LNCaP clone FGC (cell line): ENCODE measurements at regions not wholly inside any gene's neighbourhood (a gene's known extent, or its start where the extent isn't known, plus 50 kb on each side); places are given as distances from the start of the nearest gene placed in this dataset.

Experiments
- DNase-seq: peaks from one replicate; pipeline ENCODE4 v3.0.0-alpha.2; 2011; ENCODE audit warnings: low read depth
- H3K4me3 ChIP-seq: 2 replicates; pipeline ENCODE4 v1.5.1; 2011; ENCODE audit warnings: mild to moderate bottlenecking, low read depth, low read length, control low read depth
- TF ChIP-seq, protein P1 (sequence below): IDR thresholded peaks from 2 replicates; pipeline ENCODE4 v1.5.1; 2012; ENCODE audit warnings: mild to moderate bottlenecking; ENCODE audit not compliant: control insufficient read depth, insufficient read depth; ENCODE audit errors: extremely low read depth

DNA sequence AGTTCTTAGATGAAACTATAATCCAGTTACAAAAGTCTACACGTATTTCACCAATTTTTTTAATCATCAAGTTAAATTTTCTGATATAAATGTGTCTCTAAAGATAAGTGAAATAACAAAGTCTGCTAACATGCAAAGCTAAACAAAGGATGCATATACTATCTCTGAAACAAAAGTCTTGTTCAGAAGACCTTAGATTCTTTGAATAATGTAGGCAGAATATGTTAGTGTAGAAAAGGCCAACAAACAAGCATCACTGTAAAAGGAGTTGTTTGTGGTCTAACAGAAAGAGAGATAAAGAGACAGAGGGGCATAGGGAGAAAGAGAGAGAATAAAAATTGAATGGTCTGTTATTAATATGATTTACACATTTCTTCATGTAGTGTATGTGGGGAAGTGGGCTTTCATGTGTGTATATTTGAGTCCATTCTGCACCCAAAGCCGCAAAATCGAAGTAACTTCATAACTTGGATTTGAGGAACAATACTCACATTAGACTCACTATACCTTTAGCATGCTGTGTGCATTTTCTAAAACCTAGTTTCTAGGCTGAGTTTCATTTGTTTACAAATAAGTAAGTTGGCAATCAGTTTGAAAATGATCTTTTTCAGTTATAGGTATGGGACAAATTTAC, 734.8 kb upstream of the REG3G start:
- TF ChIP-seq, protein P1, sequence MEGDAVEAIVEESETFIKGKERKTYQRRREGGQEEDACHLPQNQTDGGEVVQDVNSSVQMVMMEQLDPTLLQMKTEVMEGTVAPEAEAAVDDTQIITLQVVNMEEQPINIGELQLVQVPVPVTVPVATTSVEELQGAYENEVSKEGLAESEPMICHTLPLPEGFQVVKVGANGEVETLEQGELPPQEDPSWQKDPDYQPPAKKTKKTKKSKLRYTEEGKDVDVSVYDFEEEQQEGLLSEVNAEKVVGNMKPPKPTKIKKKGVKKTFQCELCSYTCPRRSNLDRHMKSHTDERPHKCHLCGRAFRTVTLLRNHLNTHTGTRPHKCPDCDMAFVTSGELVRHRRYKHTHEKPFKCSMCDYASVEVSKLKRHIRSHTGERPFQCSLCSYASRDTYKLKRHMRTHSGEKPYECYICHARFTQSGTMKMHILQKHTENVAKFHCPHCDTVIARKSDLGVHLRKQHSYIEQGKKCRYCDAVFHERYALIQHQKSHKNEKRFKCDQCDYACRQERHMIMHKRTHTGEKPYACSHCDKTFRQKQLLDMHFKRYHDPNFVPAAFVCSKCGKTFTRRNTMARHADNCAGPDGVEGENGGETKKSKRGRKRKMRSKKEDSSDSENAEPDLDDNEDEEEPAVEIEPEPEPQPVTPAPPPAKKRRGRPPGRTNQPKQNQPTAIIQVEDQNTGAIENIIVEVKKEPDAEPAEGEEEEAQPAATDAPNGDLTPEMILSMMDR = no peak
- no peak for DNase-seq
- H3K4me3 ChIP-seq = no peak overlapping the region

DNA sequence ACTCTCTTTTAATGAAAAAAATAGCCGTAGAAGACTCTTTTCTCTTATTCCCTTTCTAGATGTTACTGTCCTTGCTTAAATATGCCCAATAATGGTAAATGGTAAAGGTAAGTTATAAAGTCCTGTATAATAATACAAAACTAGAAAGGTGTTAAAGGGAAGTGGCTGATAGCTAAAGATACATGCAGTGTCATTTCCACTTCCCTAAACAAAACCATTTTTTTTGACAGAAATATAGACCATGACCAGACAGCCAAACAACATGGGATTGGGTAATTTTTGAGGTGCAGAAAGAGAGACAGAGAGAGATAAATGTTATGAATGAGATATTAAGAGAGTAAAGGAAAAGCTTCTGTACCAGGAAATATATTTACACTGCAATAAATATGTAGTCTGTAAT, 731.7 kb upstream of the REG3G start:
- TF ChIP-seq, protein P1 = no peak
- H3K4me3 ChIP-seq = no peak overlapping the region
- no peak for DNase-seq

DNA sequence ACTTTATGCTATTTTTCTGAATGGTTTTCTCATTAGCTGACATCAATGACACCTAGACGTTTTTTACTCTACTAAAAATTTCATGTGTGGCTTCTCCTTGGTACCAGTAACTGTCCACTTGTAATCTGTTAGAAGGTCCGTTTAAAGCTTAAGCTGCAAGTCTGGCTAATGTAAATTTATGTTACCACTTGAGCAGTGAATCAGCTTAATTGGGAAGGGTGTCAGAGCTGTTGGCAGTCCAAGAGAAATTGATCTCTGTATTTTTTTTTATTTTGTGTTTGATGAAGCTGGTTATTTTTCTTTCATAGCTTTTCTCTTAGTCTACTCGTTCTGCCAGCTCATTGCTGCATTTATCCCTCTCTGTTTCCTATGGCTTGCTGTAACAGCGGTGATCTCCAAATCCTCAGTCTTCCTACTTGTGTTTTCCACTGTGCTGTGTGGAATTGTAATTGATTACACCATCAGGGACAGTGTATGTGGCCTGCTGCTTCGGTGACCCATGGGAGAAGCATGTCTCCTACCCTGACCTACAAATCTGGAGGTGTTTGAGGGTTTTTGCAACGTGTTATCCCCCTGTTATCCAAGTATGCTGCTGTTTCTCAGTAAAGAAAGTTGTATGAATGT, 724.2 kb upstream of the REG3G start:
- no peak overlapping the region for H3K4me3 ChIP-seq
- TF ChIP-seq, protein P1 = no peak
- no peak for DNase-seq

DNA sequence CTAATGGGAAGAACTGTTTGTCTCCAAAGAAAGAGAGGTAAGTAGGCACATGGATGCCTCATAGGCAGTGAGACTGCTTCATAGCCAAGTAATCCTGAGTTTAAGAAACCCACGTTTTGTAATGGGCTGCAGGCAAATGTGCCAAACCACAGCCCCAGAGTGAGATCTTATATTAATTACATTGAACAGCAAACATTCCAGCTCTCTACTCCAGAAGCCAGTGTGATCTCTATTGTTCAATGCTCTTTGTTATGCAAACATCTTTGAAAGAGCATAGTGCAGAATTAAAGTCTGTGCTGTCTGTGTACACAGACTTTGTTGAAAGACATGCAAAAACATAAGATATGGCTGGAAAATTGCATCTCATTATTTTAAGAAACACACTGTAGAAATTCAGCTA, 720.8 kb upstream of the REG3G start:
- H3K4me3 ChIP-seq = no peak overlapping the region
- TF ChIP-seq, protein P1 = no peak
- no peak for DNase-seq

- no peak overlapping the region for H3K4me3 ChIP-seq
- DNase-seq = no peak
- TF ChIP-seq, protein P1 = no peak
Measured at GRCh38 chr2:78309460-78309859, 716.0 kb upstream of the REG3G start.

GRCh38 chr2:78315368-78315767, 710.1 kb upstream of the REG3G start:
- DNase-seq = no peak
- TF ChIP-seq, protein P1 = no peak
- no peak overlapping the region for H3K4me3 ChIP-seq

DNA sequence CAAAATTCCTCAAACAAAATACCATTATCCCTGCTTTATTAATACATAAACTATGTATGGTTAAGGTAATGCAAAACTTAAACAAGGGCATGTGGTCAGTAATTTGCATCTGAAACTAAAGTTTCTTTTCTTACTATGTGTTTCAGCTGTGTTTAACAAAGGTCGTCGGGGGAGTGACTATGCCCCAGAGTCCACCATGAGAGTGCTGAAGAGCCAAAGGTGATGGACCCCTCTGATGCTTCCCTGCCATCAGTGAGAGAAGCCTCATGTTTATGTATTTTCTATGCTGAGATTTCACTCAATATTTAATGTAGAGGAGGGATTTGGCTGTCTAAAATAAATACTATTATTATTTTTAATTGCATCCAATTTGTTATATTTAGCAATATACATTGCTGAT, 707.2 kb upstream of the REG3G start:
- DNase-seq = no peak
- no peak overlapping the region for H3K4me3 ChIP-seq
- TF ChIP-seq, protein P1 = no peak
